ENCODE measurements at regions not wholly inside any gene's neighbourhood (a gene's known extent, or its start where the extent isn't known, plus 50 kb on each side); places are given as distances from the start of the nearest gene placed in this dataset.

DNA sequence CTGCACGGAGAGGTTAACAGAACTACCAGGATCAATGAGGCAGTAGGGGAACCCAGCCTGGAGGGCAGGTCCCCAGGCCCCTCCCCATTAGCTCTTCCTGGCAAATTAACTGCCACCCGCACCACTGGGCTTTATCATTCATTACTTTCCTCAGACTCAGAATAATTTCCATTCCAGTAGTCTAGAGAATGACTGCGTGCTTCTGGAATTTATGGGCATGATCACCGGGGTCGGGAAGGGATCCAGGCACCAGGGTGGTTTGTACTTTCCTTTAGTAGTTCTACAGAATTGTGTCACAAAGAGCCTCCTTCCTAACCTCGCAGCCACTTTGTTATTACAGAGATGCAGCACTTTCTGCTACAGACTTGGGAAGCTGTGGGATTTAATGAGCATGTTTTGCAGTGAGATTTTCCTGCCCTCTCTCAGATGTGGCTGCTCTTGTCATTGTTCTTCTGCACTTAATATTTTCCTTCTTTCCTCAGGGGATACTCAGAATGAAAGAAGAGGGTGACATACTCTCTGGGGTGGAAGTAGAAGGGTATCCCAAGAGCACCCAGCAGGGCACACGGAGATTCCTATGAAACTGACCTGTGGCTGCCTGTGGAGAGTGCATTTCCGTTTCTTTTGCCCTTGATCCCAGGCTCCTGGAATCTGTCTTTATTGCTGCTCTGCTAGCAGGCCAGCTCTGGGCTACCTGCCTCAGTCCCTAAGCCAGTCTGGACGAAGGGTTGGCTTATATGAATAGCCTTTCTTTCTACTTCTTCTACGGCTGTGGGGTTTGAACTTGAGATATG is 285.0 kb upstream of the SLC10A2 start:
- TF ChIP-seq, protein P1, sequence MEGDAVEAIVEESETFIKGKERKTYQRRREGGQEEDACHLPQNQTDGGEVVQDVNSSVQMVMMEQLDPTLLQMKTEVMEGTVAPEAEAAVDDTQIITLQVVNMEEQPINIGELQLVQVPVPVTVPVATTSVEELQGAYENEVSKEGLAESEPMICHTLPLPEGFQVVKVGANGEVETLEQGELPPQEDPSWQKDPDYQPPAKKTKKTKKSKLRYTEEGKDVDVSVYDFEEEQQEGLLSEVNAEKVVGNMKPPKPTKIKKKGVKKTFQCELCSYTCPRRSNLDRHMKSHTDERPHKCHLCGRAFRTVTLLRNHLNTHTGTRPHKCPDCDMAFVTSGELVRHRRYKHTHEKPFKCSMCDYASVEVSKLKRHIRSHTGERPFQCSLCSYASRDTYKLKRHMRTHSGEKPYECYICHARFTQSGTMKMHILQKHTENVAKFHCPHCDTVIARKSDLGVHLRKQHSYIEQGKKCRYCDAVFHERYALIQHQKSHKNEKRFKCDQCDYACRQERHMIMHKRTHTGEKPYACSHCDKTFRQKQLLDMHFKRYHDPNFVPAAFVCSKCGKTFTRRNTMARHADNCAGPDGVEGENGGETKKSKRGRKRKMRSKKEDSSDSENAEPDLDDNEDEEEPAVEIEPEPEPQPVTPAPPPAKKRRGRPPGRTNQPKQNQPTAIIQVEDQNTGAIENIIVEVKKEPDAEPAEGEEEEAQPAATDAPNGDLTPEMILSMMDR (conservative IDR thresholded peaks at IDR 0.05 in 1 of 2, IDR thresholded peaks at IDR 0.05 in 1 of 2; ENCODE audit: extremely low read depth in 1 of 2, insufficient read depth in 1 of 2, low read depth in 1 of 2, low read length in 2 of 2) = no peak
- TF ChIP-seq EZH2 (IDR thresholded peaks at IDR 0.05; ENCODE audit: borderline replicate concordance, low read length) = no peak

Data from mammary epithelial cell (primary cell).